Right cardiac atrium (tissue), 5 donors: ENCODE measurements at regions not wholly inside any gene's neighbourhood (a gene's known extent, or its start where the extent isn't known, plus 50 kb on each side); places are given as distances from the start of the nearest gene placed in this dataset.

Source experiments
- ATAC-seq, 2 donors: fragments of 200-7000 bp; cut with Tn5 transposase; one replicate each; pipeline versions ENCODE4 v1.8.0 to v1.9.1; 2020; ENCODE audit warnings: moderate library complexity in 2 of 2, mild to moderate bottlenecking in 1 of 2
- DNase-seq, 3 donors: peaks; one replicate each; pipeline ENCODE4 v3.0.0-alpha.2; 2020
- H3K27ac ChIP-seq: one replicate; pipeline ENCODE4 v1.5.1; 2013; ENCODE audit warnings: mild to moderate bottlenecking, low read length, control low read depth, moderate library complexity
- H3K27me3 ChIP-seq: one replicate; pipeline ENCODE4 v1.6.1; 2013; ENCODE audit not compliant: control insufficient read depth, insufficient read depth
- H3K4me1 ChIP-seq: one replicate; pipeline ENCODE4 v1.6.1; 2013; ENCODE audit warnings: low read length; ENCODE audit not compliant: control insufficient read depth, insufficient read depth
- H3K4me3 ChIP-seq: one replicate; pipeline ENCODE4 v1.5.1; 2013; ENCODE audit warnings: low read length, control low read depth
- H3K9me3 ChIP-seq: one replicate; pipeline ENCODE4 v1.6.1; 2013; ENCODE audit warnings: low read length; ENCODE audit not compliant: control insufficient read depth
- WGBS: extraction: QIAGEN DNeasy Blood & Tissue Kit; methylation state at CpG from one replicate; pipeline ENCODE4 v1.1.7; 2013; 5-methylcytosine and 5-hydroxymethylcytosine counted together
- intact Hi-C, 4 donors: fragments of 100-400 bp; cut with DNase I; formaldehyde crosslinking; loops; one replicate each; pipeline versions ENCODE4 v1.11.0 to v1.14.0; 2022 to 2023
- donor health status: healthy with polysubstance abuse.
- donor health status: DM: no; HTN: yes; CAD: no.
- donor health status: DM: no; HTN: no; CAD: no.
- donor health status: DM: no; HTN: yes; CAD: no; lungs with severe emphysema.
- donor health status: DM: yes; HTN: yes; CAD: no.

DNA sequence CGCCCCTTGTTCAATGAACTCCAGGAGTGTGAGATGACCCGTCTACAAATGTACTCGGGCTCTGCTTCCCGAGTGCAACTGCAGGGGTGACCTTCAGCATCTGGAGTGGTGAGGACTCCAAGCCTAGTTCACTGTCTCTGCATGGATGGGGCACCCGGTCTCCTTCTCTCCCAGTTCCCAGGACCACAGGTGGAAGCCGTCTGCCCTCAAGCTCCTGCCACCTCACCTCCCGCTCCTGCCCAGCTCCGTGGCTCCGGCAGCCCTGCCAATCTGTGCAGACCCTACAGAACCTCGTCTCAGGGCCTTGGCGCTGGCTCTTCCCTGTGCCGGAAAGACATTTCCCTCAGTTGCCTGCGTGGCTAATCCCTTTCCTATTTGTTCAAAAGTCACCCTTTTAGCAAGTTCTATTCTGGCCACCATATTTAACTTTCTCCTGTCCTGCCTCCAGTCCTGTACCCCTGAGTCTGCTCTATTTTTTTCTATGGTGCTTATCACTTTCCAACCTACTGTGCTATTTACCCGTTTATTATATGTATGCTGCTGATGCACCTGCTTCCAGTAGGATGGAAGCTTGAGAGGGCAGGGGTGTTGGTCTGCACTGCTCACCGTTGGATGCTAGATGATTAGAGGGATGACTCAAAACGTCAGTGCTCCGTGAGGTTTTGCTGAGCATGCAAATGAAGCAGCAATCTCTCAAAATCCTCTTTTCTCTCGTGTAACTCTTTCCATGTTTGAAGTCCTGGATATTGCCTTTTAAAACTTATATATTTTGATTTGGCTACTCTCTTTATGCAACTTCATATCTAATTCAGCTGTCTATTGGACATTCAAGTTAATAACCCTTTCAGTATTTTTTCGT, 641.4 kb downstream of the ACTR3B start:
- Histone ChIP-seq H3K4me1 (no peaks in the 10 kb centered on the region), H3K27me3 (no peaks in the 10 kb centered on the region), H3K9me3 (no peaks in the 10 kb centered on the region), H3K27ac (no peak overlapping the region), H3K4me3 (no peak overlapping the region)
- 85% methylated on average over 19 of the region's 19 CpGs for WGBS
- intact Hi-C loops: no loop called here
- ATAC-seq: no peak
- no peak for DNase-seq

GRCh38 chr7:153401795-153402720, 642.5 kb downstream of the ACTR3B start:
- 84% methylated on average over 9 of the region's 9 CpGs for WGBS
- Histone ChIP-seq H3K27ac (no peak overlapping the region), H3K4me1 (no peaks in the 10 kb centered on the region), H3K9me3 (no peaks in the 10 kb centered on the region), H3K27me3 (no peaks in the 10 kb centered on the region), H3K4me3 (no peak overlapping the region)
- DNase-seq (no peak), ATAC-seq (no peak)
- intact Hi-C loops: no loop called here

- no peak for DNase-seq
- ATAC-seq: no peak
- intact Hi-C loops: no loop called here
- Histone ChIP-seq H3K27me3 (no peaks in the 10 kb centered on the region), H3K9me3 (no peaks in the 10 kb centered on the region), H3K4me3 (no peak overlapping the region), H3K4me1 (no peaks in the 10 kb centered on the region), H3K27ac (no peak overlapping the region)
- 86% methylated on average over 7 of the region's 7 CpGs for WGBS
Measured at GRCh38 chr7:153402721-153403541, 643.4 kb downstream of the ACTR3B start.

GRCh38 chr7:153404124-153404523, 644.6 kb downstream of the ACTR3B start:
- DNase-seq (no peak), ATAC-seq (no peak)
- no peaks in the 10 kb centered on the region for H3K4me1 ChIP-seq
- no peak overlapping the region for H3K27ac ChIP-seq
- intact Hi-C loops: no loop called here
- no peak overlapping the region for H3K4me3 ChIP-seq
- no peaks in the 10 kb centered on the region for H3K27me3 ChIP-seq
- WGBS: 78% methylated on average over 2 of the region's 2 CpGs
- peaks cover 2% of the 10 kb centered on the region for H3K9me3 ChIP-seq

- Histone ChIP-seq H3K4me1 (no peaks in the 10 kb centered on the region), H3K4me3 (no peak overlapping the region), H3K9me3 (peaks cover 2% of the 10 kb centered on the region), H3K27ac (no peak overlapping the region), H3K27me3 (no peaks in the 10 kb centered on the region)
- 87% methylated on average over 9 of the region's 9 CpGs for WGBS
- intact Hi-C loops: no loop called here
- DNase-seq: no peak
- ATAC-seq: no peak
Measured at GRCh38 chr7:153404781-153405279, 645.3 kb downstream of the ACTR3B start.

- no peak for ATAC-seq
- no peak overlapping the region for H3K27ac ChIP-seq
- DNase-seq: no peak
- no peaks in the 10 kb centered on the region for H3K27me3 ChIP-seq
- intact Hi-C loops: no loop called here
- peaks cover 2% of the 10 kb centered on the region for H3K9me3 ChIP-seq
- H3K4me1 ChIP-seq: no peaks in the 10 kb centered on the region
- 77% methylated on average over 7 of the region's 7 CpGs for WGBS
- no peak overlapping the region for H3K4me3 ChIP-seq
Measured at GRCh38 chr7:153405704-153406485, 646.3 kb upstream of the DPP6 start.

DNA sequence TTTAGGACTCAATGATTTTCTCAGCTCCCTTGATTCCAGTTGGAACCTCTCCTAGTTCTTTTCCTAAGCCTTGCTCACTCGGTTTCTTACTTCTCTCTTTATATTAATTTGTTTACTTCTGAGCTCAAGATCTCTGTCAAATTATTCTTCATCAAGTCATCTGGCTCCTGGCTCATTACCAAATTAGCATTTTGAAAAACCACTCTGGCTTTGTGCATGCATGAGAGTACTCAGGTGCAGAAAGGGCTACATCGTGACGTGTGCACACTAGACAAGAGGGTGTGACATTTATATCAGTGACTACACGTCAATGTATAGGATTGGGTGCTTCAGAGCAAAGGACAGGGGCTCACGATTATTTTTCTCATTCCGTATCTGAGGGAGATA, 645.7 kb upstream of the DPP6 start:
- ATAC-seq: no peak
- H3K27ac ChIP-seq: no peak overlapping the region
- H3K9me3 ChIP-seq: peaks cover 2% of the 10 kb centered on the region
- H3K4me1 ChIP-seq: no peaks in the 10 kb centered on the region
- no peak overlapping the region for H3K4me3 ChIP-seq
- intact Hi-C loops: no loop called here
- 45% methylated on average over 6 of the region's 6 CpGs for WGBS
- DNase-seq: no peak
- no peaks in the 10 kb centered on the region for H3K27me3 ChIP-seq

- H3K4me1 ChIP-seq: no peaks in the 10 kb centered on the region
- intact Hi-C loops: no loop called here
- DNase-seq (no peak), ATAC-seq (no peak)
- 82% methylated on average over 4 of the region's 4 CpGs for WGBS
- no peak overlapping the region for H3K27ac ChIP-seq
- H3K4me3 ChIP-seq: no peak overlapping the region
- H3K9me3 ChIP-seq: peaks cover 2% of the 10 kb centered on the region
- no peaks in the 10 kb centered on the region for H3K27me3 ChIP-seq
Measured at GRCh38 chr7:153407291-153408046, 644.7 kb upstream of the DPP6 start.

DNA sequence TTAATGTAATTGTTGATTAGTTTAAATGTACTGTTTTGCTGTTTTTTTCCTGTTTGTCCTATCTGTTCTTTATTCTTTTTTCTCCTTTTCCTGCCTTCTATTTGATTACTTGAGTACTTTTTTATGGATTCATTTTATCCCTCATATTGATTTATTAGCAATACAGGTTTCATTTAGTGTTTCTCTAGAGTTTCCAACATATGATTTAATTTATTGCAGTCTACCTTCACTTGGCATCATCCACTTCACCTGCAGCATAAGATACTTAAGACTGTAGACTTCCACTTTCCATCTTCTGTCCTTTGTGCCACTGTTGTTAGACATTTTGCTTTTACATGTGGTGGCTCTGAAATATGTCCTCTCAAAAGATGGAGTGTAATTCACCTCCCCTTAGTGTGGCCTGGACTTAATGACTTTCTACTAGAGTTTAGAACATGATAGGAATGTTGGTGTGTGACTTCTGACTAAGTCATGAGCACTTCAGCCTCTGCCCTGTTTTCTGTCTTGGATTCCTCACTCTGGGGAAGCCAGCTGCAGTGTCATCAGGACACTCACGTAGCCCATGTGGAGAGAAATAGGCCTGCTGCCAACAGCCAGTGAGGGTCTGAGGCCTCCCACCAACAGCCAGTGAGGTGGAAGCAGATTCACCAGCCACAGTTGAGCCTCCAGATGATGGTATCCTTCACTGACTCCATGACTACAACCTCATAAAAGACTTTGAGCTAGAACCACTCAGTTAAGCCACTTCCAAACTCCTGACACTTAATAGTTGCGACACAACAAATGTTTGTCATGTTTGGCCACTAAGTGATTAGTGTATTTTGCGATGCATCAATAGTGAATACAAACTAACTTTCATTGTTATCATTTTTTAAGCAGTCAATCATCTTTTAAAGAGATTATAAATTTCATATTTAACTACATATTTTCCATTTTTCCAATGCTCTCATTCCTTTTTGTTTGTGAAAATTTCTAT, 643.5 kb upstream of the DPP6 start:
- Histone ChIP-seq H3K9me3 (peaks cover 2% of the 10 kb centered on the region), H3K4me3 (no peak overlapping the region), H3K4me1 (no peaks in the 10 kb centered on the region), H3K27me3 (no peaks in the 10 kb centered on the region), H3K27ac (no peak overlapping the region)
- DNase-seq (no peak), ATAC-seq (no peak)
- intact Hi-C loops: no loop called here
- 69% methylated on average over 3 of the region's 3 CpGs for WGBS
